Activated CD8-positive, alpha-beta memory T cell treated with anti-CD3 and anti-CD28 coated beads, Interleukin-2, amount 10 ng/mL, durations not matched to agents 7 days and 5 days (primary cell): ENCODE measurements at regions not wholly inside any gene's neighbourhood (a gene's known extent, or its start where the extent isn't known, plus 50 kb on each side); places are given as distances from the start of the nearest gene placed in this dataset.
"Not testable (repeated sequence)": the region's sequence is repeated elsewhere in the genome, so short reads cannot be mapped to it uniquely, and the experiment has no call there.

Experiments used
- ATAC-seq: fragments of 150-1000 bp; cut with Tn5 transposase; one replicate; pipeline ENCODE4 v1.10.0; 2021; ENCODE audit warnings: moderate library complexity
- CTCF ChIA-PET: fragments of 350-600 bp; sonication (Branson Sonifier 250); formaldehyde crosslinking; loops from one replicate; lab custom pipeline; 2021; ENCODE audit warnings: antibody characterized with exemption; lab: Charles Lee
- DNase-seq: peaks from one replicate; pipeline ENCODE4 v3.0.0-alpha.2; 2020
- H3K27ac Mint-ChIP-seq: one replicate; pipeline ENCODE4 v1.8.0; 2021; ENCODE audit warnings: mild to moderate bottlenecking, mixed read lengths
- H3K27me3 Mint-ChIP-seq: one replicate; pipeline ENCODE4 v1.8.0; 2021; ENCODE audit warnings: mixed read lengths
- H3K36me3 Mint-ChIP-seq: one replicate; pipeline ENCODE4 v1.8.0; 2021; ENCODE audit warnings: mild to moderate bottlenecking, mixed read lengths
- H3K4me1 Mint-ChIP-seq: one replicate; pipeline ENCODE4 v1.8.0; 2021; ENCODE audit warnings: mixed read lengths
- H3K4me3 Mint-ChIP-seq: one replicate; pipeline ENCODE4 v1.8.0; 2021; ENCODE audit warnings: mild to moderate bottlenecking, moderate library complexity, mixed read lengths
- H3K9me3 Mint-ChIP-seq: one replicate; pipeline ENCODE4 v1.8.0; 2022; ENCODE audit warnings: low read depth, mixed read lengths

- H3K27me3 Mint-ChIP-seq, ATAC-seq, H3K9me3 Mint-ChIP-seq, H3K4me1 Mint-ChIP-seq, H3K4me3 Mint-ChIP-seq, H3K36me3 Mint-ChIP-seq, H3K27ac Mint-ChIP-seq, CTCF ChIA-PET, DNase-seq: not testable (repeated sequence)
Measured at GRCh38 chr13:18725242-18725822, 456.3 kb downstream of the TUBA3C start.

GRCh38 chr13:18714889-18715288, 466.7 kb downstream of the TUBA3C start:
- Mint-ChIP-seq H3K4me1 (no peaks in the 10 kb centered on the region), H3K36me3 (no peaks in the 10 kb centered on the region), H3K27me3 (no peaks in the 10 kb centered on the region), H3K27ac (no peak overlapping the region), H3K4me3 (no peak overlapping the region), H3K9me3 (peaks cover 8% of the 10 kb centered on the region)
- DNase-seq, result no peak
- CTCF ChIA-PET, result no interaction called here
- ATAC-seq, result no peak

DNA sequence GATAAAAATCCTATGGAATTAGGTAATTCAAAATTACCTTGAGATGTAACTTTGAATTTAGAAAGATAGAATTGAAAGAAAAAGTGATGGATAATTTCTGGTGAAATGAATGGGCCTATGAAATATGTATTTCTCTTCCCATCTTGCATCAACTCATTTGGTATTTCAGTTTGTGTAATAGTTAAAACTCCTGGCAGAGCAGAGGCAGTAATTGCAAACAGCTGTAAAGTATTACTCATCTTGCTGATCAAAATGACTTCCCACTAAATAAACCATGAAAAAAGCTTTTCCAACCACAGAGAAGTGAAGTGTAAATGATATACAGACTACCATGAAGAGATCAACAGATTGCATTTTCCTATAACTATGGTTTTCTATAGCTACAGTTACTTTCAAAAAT, 471.0 kb downstream of the TUBA3C start:
- CTCF ChIA-PET, H3K4me3 Mint-ChIP-seq, H3K4me1 Mint-ChIP-seq, H3K36me3 Mint-ChIP-seq, DNase-seq, H3K27me3 Mint-ChIP-seq, H3K27ac Mint-ChIP-seq, H3K9me3 Mint-ChIP-seq, ATAC-seq: not testable (repeated sequence)

- H3K9me3 Mint-ChIP-seq, H3K4me3 Mint-ChIP-seq, ATAC-seq, DNase-seq, H3K27ac Mint-ChIP-seq, H3K27me3 Mint-ChIP-seq, H3K36me3 Mint-ChIP-seq, CTCF ChIA-PET, H3K4me1 Mint-ChIP-seq: not testable (repeated sequence)
Measured at GRCh38 chr13:18706538-18706937, 475.1 kb downstream of the TUBA3C start.

- ATAC-seq, DNase-seq, H3K4me3 Mint-ChIP-seq, CTCF ChIA-PET, H3K27ac Mint-ChIP-seq, H3K9me3 Mint-ChIP-seq, H3K27me3 Mint-ChIP-seq, H3K36me3 Mint-ChIP-seq, H3K4me1 Mint-ChIP-seq: not testable (repeated sequence)
Measured at GRCh38 chr13:18702464-18703247, 479.0 kb downstream of the TUBA3C start.

GRCh38 chr13:18698332-18698731, 483.3 kb downstream of the TUBA3C start:
- H3K9me3 Mint-ChIP-seq, H3K27me3 Mint-ChIP-seq, H3K36me3 Mint-ChIP-seq, H3K4me1 Mint-ChIP-seq, CTCF ChIA-PET, DNase-seq, H3K4me3 Mint-ChIP-seq, H3K27ac Mint-ChIP-seq, ATAC-seq: not testable (repeated sequence)

DNA sequence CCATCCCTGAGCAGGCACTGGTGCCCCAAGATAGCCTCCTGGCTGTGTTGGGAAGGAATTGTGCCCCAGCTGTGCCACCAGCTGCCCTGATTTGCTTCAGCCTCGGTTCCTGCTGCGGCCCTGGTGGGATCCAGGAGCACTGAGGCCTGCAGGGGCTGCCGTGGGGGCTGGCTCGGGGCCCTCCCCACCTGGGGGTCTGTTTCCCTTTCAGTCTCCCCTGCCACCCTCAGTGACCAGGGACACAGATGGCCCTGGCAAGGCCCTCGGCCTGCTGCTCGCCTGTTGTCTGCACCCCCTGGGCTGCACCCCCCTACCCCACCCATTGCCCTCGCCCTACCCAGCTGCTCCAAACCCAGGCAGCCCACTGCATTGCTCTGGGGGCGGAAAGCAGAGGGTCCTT, 483.8 kb downstream of the TUBA3C start:
- ATAC-seq, CTCF ChIA-PET, H3K4me3 Mint-ChIP-seq, H3K4me1 Mint-ChIP-seq, H3K27ac Mint-ChIP-seq, H3K9me3 Mint-ChIP-seq, H3K27me3 Mint-ChIP-seq, H3K36me3 Mint-ChIP-seq, DNase-seq: not testable (repeated sequence)

DNA sequence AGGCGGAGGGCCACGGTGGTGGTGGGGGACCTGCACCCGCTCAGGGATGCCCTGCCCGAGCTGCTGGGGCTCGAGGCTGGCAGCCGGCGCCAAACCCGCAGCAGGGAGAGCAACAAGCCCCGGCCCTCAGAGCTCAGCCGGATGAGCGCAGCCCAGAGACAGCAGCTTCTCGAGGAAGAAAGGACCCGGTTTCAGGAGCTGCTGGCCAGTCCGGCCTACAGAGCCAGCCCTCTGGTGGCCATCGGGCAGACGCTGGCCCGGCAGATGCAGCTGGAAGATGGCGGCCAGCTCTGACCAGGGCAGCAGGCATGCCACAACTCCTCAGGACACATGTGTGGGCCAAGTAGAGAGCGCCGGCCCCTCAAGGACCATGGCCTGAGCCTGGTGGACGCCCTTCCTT, 484.4 kb downstream of the TUBA3C start:
- H3K36me3 Mint-ChIP-seq, CTCF ChIA-PET, H3K9me3 Mint-ChIP-seq, H3K27ac Mint-ChIP-seq, H3K4me1 Mint-ChIP-seq, H3K4me3 Mint-ChIP-seq, ATAC-seq, H3K27me3 Mint-ChIP-seq, DNase-seq: not testable (repeated sequence)

GRCh38 chr13:18677403-18677802, 504.2 kb downstream of the TUBA3C start:
- CTCF ChIA-PET, H3K27me3 Mint-ChIP-seq, H3K27ac Mint-ChIP-seq, H3K4me1 Mint-ChIP-seq, H3K36me3 Mint-ChIP-seq, H3K9me3 Mint-ChIP-seq, H3K4me3 Mint-ChIP-seq, DNase-seq, ATAC-seq: not testable (repeated sequence)

DNA sequence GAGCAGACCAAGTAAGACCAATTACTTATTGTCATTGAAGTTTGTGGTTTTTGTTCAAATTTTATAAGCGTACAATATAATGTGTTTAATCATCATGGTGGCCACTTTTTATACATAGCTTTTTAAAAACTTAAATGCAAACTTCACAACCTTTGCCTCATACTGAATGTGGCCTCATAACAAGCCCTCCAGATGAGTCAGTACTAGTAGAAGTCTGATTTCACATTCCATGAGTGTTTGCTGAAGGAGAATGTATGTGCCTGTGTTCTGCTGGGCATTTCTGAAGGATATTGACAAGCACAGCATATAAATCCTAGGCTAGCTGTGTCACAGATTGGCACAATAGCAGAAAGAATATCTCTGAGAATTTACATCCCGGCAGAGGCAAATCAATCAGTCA, 506.4 kb downstream of the TUBA3C start:
- CTCF ChIA-PET, H3K4me1 Mint-ChIP-seq, H3K4me3 Mint-ChIP-seq, H3K9me3 Mint-ChIP-seq, H3K27ac Mint-ChIP-seq, H3K27me3 Mint-ChIP-seq, DNase-seq, H3K36me3 Mint-ChIP-seq, ATAC-seq: not testable (repeated sequence)

GRCh38 chr13:18673794-18674193, 507.8 kb downstream of the TUBA3C start:
- DNase-seq, H3K27ac Mint-ChIP-seq, CTCF ChIA-PET, H3K27me3 Mint-ChIP-seq, H3K4me3 Mint-ChIP-seq, H3K4me1 Mint-ChIP-seq, ATAC-seq, H3K36me3 Mint-ChIP-seq, H3K9me3 Mint-ChIP-seq: not testable (repeated sequence)

GRCh38 chr13:18666585-18666984, 515.0 kb downstream of the TUBA3C start:
- H3K4me3 Mint-ChIP-seq, H3K27me3 Mint-ChIP-seq, H3K9me3 Mint-ChIP-seq, H3K27ac Mint-ChIP-seq, CTCF ChIA-PET, DNase-seq, H3K36me3 Mint-ChIP-seq, ATAC-seq, H3K4me1 Mint-ChIP-seq: not testable (repeated sequence)

- DNase-seq, result not testable (repeated sequence)
Measured at GRCh38 chr13:18665716-18666115, 515.9 kb downstream of the TUBA3C start.

DNA sequence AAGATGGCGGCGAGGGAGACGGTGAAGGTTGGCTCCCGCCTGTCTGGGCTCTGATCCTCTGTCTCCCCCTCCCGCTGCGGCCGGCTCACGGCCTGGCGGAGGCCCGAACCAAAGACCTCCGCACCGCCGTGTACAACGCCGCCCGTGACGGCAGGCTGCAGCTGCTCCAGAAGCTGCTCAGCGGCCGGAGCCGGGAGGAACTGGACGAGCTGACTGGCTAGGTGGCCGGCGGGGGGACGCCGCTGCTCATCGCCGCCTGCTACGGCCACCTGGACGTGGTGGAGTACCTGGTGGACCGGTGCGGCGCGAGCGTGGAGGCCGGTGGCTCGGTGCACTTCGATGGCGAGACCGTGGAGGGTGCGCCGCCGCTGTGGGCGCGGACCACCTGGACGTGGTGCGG, 516.5 kb downstream of the TUBA3C start:
- H3K4me3 Mint-ChIP-seq, H3K27ac Mint-ChIP-seq, H3K4me1 Mint-ChIP-seq, ATAC-seq, DNase-seq, CTCF ChIA-PET, H3K27me3 Mint-ChIP-seq, H3K9me3 Mint-ChIP-seq, H3K36me3 Mint-ChIP-seq: not testable (repeated sequence)

More at GRCh38 chr13:18665716-18666115, 515.9 kb downstream of the TUBA3C start:
- H3K27ac Mint-ChIP-seq, H3K4me3 Mint-ChIP-seq, H3K4me1 Mint-ChIP-seq, H3K27me3 Mint-ChIP-seq, H3K9me3 Mint-ChIP-seq, ATAC-seq, H3K36me3 Mint-ChIP-seq, CTCF ChIA-PET: not testable (repeated sequence)
